C1 segment of cervical spinal cord (tissue), 14 donors: ENCODE measurements at regions not wholly inside any gene's neighbourhood (a gene's known extent, or its start where the extent isn't known, plus 50 kb on each side); places are given as distances from the start of the nearest gene placed in this dataset.
"Not testable (repeated sequence)": the region's sequence is repeated elsewhere in the genome, so short reads cannot be mapped to it uniquely, and the experiment has no call there.

Experiments used
- DNase-seq, 14 donors: peaks; one replicate each; lab custom pipeline; 2025; lab: John Stamatoyannopoulos, UW

- no peak for DNase-seq
Measured at GRCh38 chr10:6737080-6737641, 157.1 kb upstream of the PRKCQ start.

GRCh38 chr10:6734286-6734685 lies 154.2 kb upstream of the PRKCQ start:
- no peak for DNase-seq

GRCh38 chr10:6729861-6730344 lies 149.8 kb upstream of the PRKCQ start:
- no peak for DNase-seq

- DNase-seq: no peak
Measured at GRCh38 chr10:6729071-6729774, 149.1 kb upstream of the PRKCQ start.

GRCh38 chr10:6726924-6727323 lies 146.8 kb upstream of the PRKCQ start:
- no peak for DNase-seq

GRCh38 chr10:6722616-6723004 lies 142.5 kb upstream of the PRKCQ start:
- no peak for DNase-seq

- no peak for DNase-seq
Measured at GRCh38 chr10:6721964-6722615, 142.0 kb upstream of the PRKCQ start.

GRCh38 chr10:6721480-6721879 lies 141.4 kb upstream of the PRKCQ start:
- DNase-seq: no peak

- no peak for DNase-seq
Measured at GRCh38 chr10:6719561-6719960, 139.5 kb upstream of the PRKCQ start.

- DNase-seq: no peak
Measured at GRCh38 chr10:6718550-6718949, 138.5 kb upstream of the PRKCQ start.

GRCh38 chr10:6716516-6716915 lies 136.4 kb upstream of the PRKCQ start:
- no peak for DNase-seq

- no peak for DNase-seq
Measured at GRCh38 chr10:6713716-6714115, 133.6 kb upstream of the PRKCQ start.

- no peak for DNase-seq
Measured at GRCh38 chr10:6713120-6713519, 133.0 kb upstream of the PRKCQ start.

- DNase-seq: no peak
Measured at GRCh38 chr10:6711881-6712280, 131.8 kb upstream of the PRKCQ start.

GRCh38 chr10:6711408-6711841 lies 131.3 kb upstream of the PRKCQ start:
- DNase-seq: no peak

- DNase-seq: no peak
Measured at GRCh38 chr10:6707352-6707751, 127.3 kb upstream of the PRKCQ start.

GRCh38 chr10:6706725-6707124 lies 126.6 kb upstream of the PRKCQ start:
- no peak for DNase-seq

GRCh38 chr10:6704896-6705295 lies 124.8 kb upstream of the PRKCQ start:
- DNase-seq: no peak

- DNase-seq: not testable (repeated sequence)
Measured at GRCh38 chr10:6702833-6703232, 122.8 kb upstream of the PRKCQ start.

GRCh38 chr10:6702030-6702429 lies 122.0 kb upstream of the PRKCQ start:
- DNase-seq: peak in 1 of 14 donors; percentile 1

GRCh38 chr10:6701289-6701688 lies 121.2 kb upstream of the PRKCQ start:
- DNase-seq: no peak

GRCh38 chr10:6700066-6700465 lies 120.0 kb upstream of the PRKCQ start:
- DNase-seq: no peak

- no peak for DNase-seq
Measured at GRCh38 chr10:6699336-6699735, 119.3 kb upstream of the PRKCQ start.
